ENCODE measurements at regions not wholly inside any gene's neighbourhood (a gene's known extent, or its start where the extent isn't known, plus 50 kb on each side); places are given as distances from the start of the nearest gene placed in this dataset.

- SMC1A ChIA-PET (ENCODE audit: uncharacterized antibody, unreplicated experiment), result interaction anchor here (0.7 kb wide), 1 partner anchor 127 kb away, joined by 3 read pairs; no protein-coding TSS in a partner anchor
- RAD21 ChIA-PET (ENCODE audit: unreplicated experiment), result no interaction called here
- no peak overlapping the region for H3K4me2 ChIP-seq (ENCODE audit: control insufficient read depth, insufficient read depth)
- H2AFZ ChIP-seq (ENCODE audit: control insufficient read depth, low read depth, low read length), result no peak overlapping the region
- POLR2A ChIA-PET, result no interaction called here
- H3K4me3 ChIP-seq, result no peak overlapping the region
- TF ChIP-seq MEF2A (IDR thresholded peaks at IDR 0.05; ENCODE audit: insufficient read depth, low read depth, low read length) (no peak), E2F8 (IDR thresholded peaks at IDR 0.05; ENCODE audit: low read depth, partially characterized antibody) (no peak), RUNX3 (IDR thresholded peaks at IDR 0.05; ENCODE audit: low read length) (no peak), NR2C1 (IDR thresholded peaks at IDR 0.05) (no peak), NFXL1 (IDR thresholded peaks at IDR 0.05; ENCODE audit: borderline replicate concordance) (no peak), LARP7 (IDR thresholded peaks at IDR 0.05) (no peak), STAT3 (IDR thresholded peaks at IDR 0.05; ENCODE audit: low read depth, low read length) (no peak), ZNF207 (IDR thresholded peaks at IDR 0.05; ENCODE audit: borderline replicate concordance) (no peak), SPI1 (IDR thresholded peaks at IDR 0.05; ENCODE audit: borderline replicate concordance, insufficient read depth, low read depth, low read length) (no peak), ZBED1 (IDR thresholded peaks at IDR 0.05; ENCODE audit: borderline replicate concordance) (no peak)
- ATAC-seq (no peak), FAIRE-seq (no peak), DNase-seq (ENCODE audit: low read depth, low spot score) (no peak)
- CTCF ChIA-PET, result no interaction called here
- BruUV-seq (replicated peaks), result no TSS peak
- in situ Hi-C loops (cut with MboI), result no loop called here
- H4K20me1 ChIP-seq (ENCODE audit: control insufficient read depth, insufficient read depth), result no peaks in the 10 kb centered on the region
- no peaks in the 10 kb centered on the region for H3K36me3 ChIP-seq (ENCODE audit: control insufficient read depth in 2 of 2, insufficient read depth in 2 of 2, low read length in 1 of 2)
- no peaks in the 10 kb centered on the region for H3K79me2 ChIP-seq (ENCODE audit: control insufficient read depth, insufficient read depth, low read length)
- no peak overlapping the region for H3K27ac ChIP-seq (ENCODE audit: control insufficient read depth, insufficient read depth)
- H3K27me3 ChIP-seq (replicated peaks in 1 of 2; ENCODE audit: control insufficient read depth in 2 of 2, insufficient read depth in 2 of 2, low read length in 1 of 2), result no peaks in the 10 kb centered on the region
- no peaks in the 10 kb centered on the region for H3K4me1 ChIP-seq (ENCODE audit: control insufficient read depth, insufficient read depth, low read length)
- H3K9me3 ChIP-seq (replicated peaks; ENCODE audit: control insufficient read depth, insufficient read depth, low read length), result no peaks in the 10 kb centered on the region
- intact Hi-C loops (cut with micrococcal nuclease; ENCODE audit: unreplicated experiment), result no loop called here
- H3K9ac ChIP-seq (ENCODE audit: control insufficient read depth, insufficient read depth, low read length), result no peak overlapping the region
These were observed 234.3 kb downstream of the CALCRL start for GRCh38 chr2:187213798-187214197.

All from GM12878 (cell line).